ENCODE measurements at regions not wholly inside any gene's neighbourhood (a gene's known extent, or its start where the extent isn't known, plus 50 kb on each side); places are given as distances from the start of the nearest gene placed in this dataset.
A peak's percentile ranks its signal among the peaks of the same experiment; 100 is the strongest.

- peak; percentile 65 for DNase-seq (ENCODE audit: low spot score)
- peak overlapping the region; percentile 10 for H3K9ac ChIP-seq
- peak overlapping the region; percentile 18 for H3K4me3 Mint-ChIP-seq
Measured at GRCh38 chr7:121510302-121510701, 114.2 kb upstream of the FAM3C start.

GRCh38 chr7:121505540-121506182 lies 109.6 kb upstream of the FAM3C start:
- peaks cover 49% of the 10 kb centered on the region for H3K9me3 Mint-ChIP-seq
- H3K4me3 ChIP-seq: no peak overlapping the region
- no peaks in the 10 kb centered on the region for H4K20me1 ChIP-seq (ENCODE audit: low read depth)
- peaks cover under 1% of the 10 kb centered on the region for H3F3A ChIP-seq (ENCODE audit: low read depth)
- no peak for TF ChIP-seq CTCF (IDR thresholded peaks at IDR 0.05)
- no peaks in the 10 kb centered on the region for H3K9me3 ChIP-seq (ENCODE audit: low read depth)
- no peak overlapping the region for H3K27ac Mint-ChIP-seq
- no peak overlapping the region for H3K4me3 Mint-ChIP-seq
- H3K4me1 ChIP-seq: peaks cover 32% of the 10 kb centered on the region
- peaks cover 11% of the 10 kb centered on the region for H3K4me1 Mint-ChIP-seq
- DNase-seq (ENCODE audit: low spot score): no peak
- peaks cover 3% of the 10 kb centered on the region for H3K27me3 Mint-ChIP-seq (ENCODE audit: insufficient read depth, low read depth)
- peaks cover 99% of the 10 kb centered on the region for H3K79me2 ChIP-seq (ENCODE audit: low read depth)
- H3K27me3 ChIP-seq: no peaks in the 10 kb centered on the region
- peak overlapping the region; percentile 64 for H3K27ac ChIP-seq
- H3K36me3 Mint-ChIP-seq: no peaks in the 10 kb centered on the region
- H3K4me2 ChIP-seq: peak overlapping the region; percentile 73
- no peak overlapping the region for H3K9ac ChIP-seq
- H3K36me3 ChIP-seq: no peaks in the 10 kb centered on the region
- H2AFZ ChIP-seq (replicated peaks): peak overlapping the region; percentile 65

More at GRCh38 chr7:121510302-121510701, 114.2 kb upstream of the FAM3C start:
- no peaks in the 10 kb centered on the region for H3K36me3 ChIP-seq
- H3K4me1 ChIP-seq: peaks cover 27% of the 10 kb centered on the region
- peak overlapping the region; percentile 90 for H3K27ac ChIP-seq
- no peak overlapping the region for H3K27ac Mint-ChIP-seq
- H3K4me2 ChIP-seq: peak overlapping the region; percentile 73
- H3K36me3 Mint-ChIP-seq: peaks cover 4% of the 10 kb centered on the region
- H3K79me2 ChIP-seq (ENCODE audit: low read depth): peaks cover 58% of the 10 kb centered on the region
- peak overlapping the region; percentile 41 for H3K4me3 ChIP-seq
- no peaks in the 10 kb centered on the region for H3K9me3 ChIP-seq (ENCODE audit: low read depth)
- H3K4me1 Mint-ChIP-seq: peaks cover 16% of the 10 kb centered on the region
- peaks cover 3% of the 10 kb centered on the region for H3K27me3 Mint-ChIP-seq (ENCODE audit: insufficient read depth, low read depth)
- H3K27me3 ChIP-seq: no peaks in the 10 kb centered on the region
- peak overlapping the region; percentile 74 for H2AFZ ChIP-seq (replicated peaks)
- TF ChIP-seq CTCF (IDR thresholded peaks at IDR 0.05) (peak; percentile 57), EZH2phosphoT487 (IDR thresholded peaks at IDR 0.05) (no peak)
- H3K9me3 Mint-ChIP-seq: peaks cover 46% of the 10 kb centered on the region
- no peaks in the 10 kb centered on the region for H4K20me1 ChIP-seq (ENCODE audit: low read depth)
- peaks cover 5% of the 10 kb centered on the region for H3F3A ChIP-seq (ENCODE audit: low read depth)

DNA sequence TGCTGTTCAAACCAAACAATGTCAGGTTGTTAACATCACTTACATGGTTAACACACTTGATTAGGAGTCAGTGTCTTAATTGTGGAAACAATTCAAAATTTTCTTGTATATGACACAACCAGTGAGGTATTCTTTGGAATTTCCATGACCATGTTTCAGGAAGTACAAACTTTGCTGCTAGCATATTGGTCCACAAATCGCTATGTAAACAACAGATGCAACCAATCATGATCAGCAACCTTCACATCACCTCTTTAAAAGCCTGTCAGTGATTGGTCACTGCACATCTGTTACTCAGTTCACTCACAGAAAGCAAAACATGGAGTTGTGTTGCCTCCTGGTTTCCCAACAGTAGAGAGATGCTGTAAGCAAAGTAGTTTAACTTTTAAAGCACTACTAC lies 108.9 kb upstream of the FAM3C start:
- H3K9ac ChIP-seq: no peak overlapping the region

More for the DNA sequence above, 108.9 kb upstream of the FAM3C start:
- TF ChIP-seq EZH2phosphoT487 (IDR thresholded peaks at IDR 0.05) (no peak), CTCF (IDR thresholded peaks at IDR 0.05) (no peak), EZH2 (IDR thresholded peaks at IDR 0.05) (no peak)
- Mint-ChIP-seq H3K27ac (no peak overlapping the region), H3K4me1 (peaks cover 11% of the 10 kb centered on the region), H3K36me3 (no peaks in the 10 kb centered on the region), H3K27me3 (ENCODE audit: insufficient read depth, low read depth) (no peaks in the 10 kb centered on the region), H3K4me3 (no peak overlapping the region), H3K9me3 (peaks cover 43% of the 10 kb centered on the region)
- Histone ChIP-seq H3K4me2 (peak overlapping the region; percentile 73), H3F3A (ENCODE audit: low read depth) (no peaks in the 10 kb centered on the region), H3K79me2 (ENCODE audit: low read depth) (peaks cover 99% of the 10 kb centered on the region), H3K4me3 (no peak overlapping the region), H3K4me1 (peaks cover 30% of the 10 kb centered on the region), H3K27ac (no peak overlapping the region), H2AFZ (replicated peaks) (no peak overlapping the region), H3K27me3 (no peaks in the 10 kb centered on the region), H3K36me3 (no peaks in the 10 kb centered on the region), H4K20me1 (ENCODE audit: low read depth) (no peaks in the 10 kb centered on the region), H3K9me3 (ENCODE audit: low read depth) (no peaks in the 10 kb centered on the region)
- no peak for DNase-seq (ENCODE audit: low spot score)

All from neural progenitor cell (in vitro differentiated cells).